HEK293 (cell line): ENCODE measurements at regions not wholly inside any gene's neighbourhood (a gene's known extent, or its start where the extent isn't known, plus 50 kb on each side); places are given as distances from the start of the nearest gene placed in this dataset.

Experiments used
- CTCF ChIA-PET: fragments of 350-600 bp; formaldehyde crosslinking; extraction: SDS; loops from one replicate; lab custom pipeline; 2021; ENCODE audit warnings: antibody characterized with exemption; lab: Yijun Ruan, JAX
- POLR2A ChIA-PET: fragments of 300-600 bp; formaldehyde crosslinking; extraction: SDS; loops from one replicate; lab custom pipeline; 2020; ENCODE audit warnings: antibody characterized with exemption, inconsistent platforms; lab: Yijun Ruan, JAX
- H3K27ac ChIP-seq: fragments of 200-500 bp; sonication (Bioruptor generic); 2 replicates; pipeline ENCODE4 v1.5.1; 2014; ENCODE audit warnings: low read depth, low read length, control low read depth, inconsistent platforms; ENCODE audit errors: extremely low read depth
- H3K36me3 ChIP-seq, 2 experiments: fragments of 200-500 bp in 1 of 2; sonication (Bioruptor generic) in 1 of 2; 1 replicate in 1 of 2; 2 replicates in 1 of 2; pipeline ENCODE4 v1.5.1; 2014 to 2017; ENCODE audit warnings: inconsistent platforms in 2 of 2, low read length in 2 of 2; ENCODE audit not compliant: control insufficient read depth in 2 of 2, insufficient read depth in 1 of 2
- H3K4me1 ChIP-seq: fragments of 200-500 bp; sonication (Bioruptor generic); 2 replicates; pipeline ENCODE4 v1.5.1; 2014; ENCODE audit warnings: mild to moderate bottlenecking, low read length, inconsistent platforms; ENCODE audit not compliant: control insufficient read depth, insufficient read depth
- H3K4me3 ChIP-seq: 2 replicates; pipeline ENCODE4 v1.5.1; 2011; ENCODE audit warnings: low read depth, mild to moderate bottlenecking, control low read depth, low read length, moderate library complexity
- H3K9me3 ChIP-seq: fragments of 200-500 bp; sonication (Bioruptor generic); 2 replicates; pipeline ENCODE4 v1.5.1; 2014; ENCODE audit warnings: low read depth, low read length, inconsistent platforms; ENCODE audit not compliant: control insufficient read depth, insufficient read depth
- GLI2 ChIP-seq: fragments of 450-650 bp; formaldehyde crosslinking; IDR thresholded peaks from 2 replicates; pipeline ENCODE4; 2017; ENCODE audit warnings: missing biosample characterization, missing genetic modification characterization, low read depth, borderline replicate concordance
- GLI4 ChIP-seq: fragments of 450-650 bp; formaldehyde crosslinking; IDR thresholded peaks from 2 replicates; pipeline ENCODE4 v1.5.1; 2016; ENCODE audit warnings: missing biosample characterization, missing genetic modification characterization
- GLIS1 ChIP-seq: fragments of 450-650 bp; formaldehyde crosslinking; IDR thresholded peaks from 2 replicates; pipeline ENCODE4 v1.5.1; 2016; ENCODE audit warnings: missing biosample characterization, missing genetic modification characterization
- HOXA7 ChIP-seq: sonication (generic); formaldehyde crosslinking; IDR thresholded peaks from 2 replicates; pipeline ENCODE4 v1.8.1; 2022; ENCODE audit warnings: missing genetic modification reagents, borderline replicate concordance
- IKZF3 ChIP-seq: fragments of 450-650 bp; IDR thresholded peaks from 2 replicates; pipeline ENCODE4 v1.5.0; 2018; ENCODE audit warnings: missing biosample characterization, mild to moderate bottlenecking, missing genetic modification characterization, moderate library complexity
- MYNN ChIP-seq: fragments of 450-650 bp; formaldehyde crosslinking; IDR thresholded peaks from 2 replicates; pipeline ENCODE4 v1.5.1; 2016; ENCODE audit warnings: missing biosample characterization, missing genetic modification characterization, borderline replicate concordance
- OVOL3 ChIP-seq: fragments of 450-650 bp; formaldehyde crosslinking; IDR thresholded peaks from 2 replicates; pipeline ENCODE4 v1.5.1; 2016; ENCODE audit warnings: missing biosample characterization, missing genetic modification characterization
- SCRT2 ChIP-seq: fragments of 450-650 bp; formaldehyde crosslinking; IDR thresholded peaks from 2 replicates; pipeline ENCODE4 v1.5.1; 2016; ENCODE audit warnings: missing biosample characterization, missing genetic modification characterization
- ZBTB21 ChIP-seq: fragments of 450-650 bp; formaldehyde crosslinking; IDR thresholded peaks from 2 replicates; pipeline ENCODE4 v1.5.1; 2017; ENCODE audit warnings: missing biosample characterization, missing genetic modification characterization
- ZFHX2 ChIP-seq: fragments of 450-650 bp; formaldehyde crosslinking; conservative IDR thresholded peaks from 2 replicates; pipeline ENCODE4 v1.5.1; 2016; ENCODE audit warnings: missing biosample characterization, missing genetic modification characterization
- ZNF140 ChIP-seq: fragments of 450-650 bp; formaldehyde crosslinking; IDR thresholded peaks from 2 replicates; pipeline ENCODE4 v1.5.1; 2016; ENCODE audit warnings: missing biosample characterization, missing genetic modification characterization
- ZNF148 ChIP-seq: fragments of 450-650 bp; formaldehyde crosslinking; IDR thresholded peaks from 2 replicates; pipeline ENCODE4 v1.5.0; 2017; ENCODE audit warnings: missing biosample characterization, missing genetic modification characterization, borderline replicate concordance
- ZNF174 ChIP-seq: fragments of 450-650 bp; formaldehyde crosslinking; IDR thresholded peaks from 2 replicates; pipeline ENCODE4 v1.5.0; 2017; ENCODE audit warnings: missing biosample characterization, mild to moderate bottlenecking, missing genetic modification characterization
- ZNF175 ChIP-seq: fragments of 450-650 bp; formaldehyde crosslinking; IDR thresholded peaks from 2 replicates; pipeline ENCODE4 v1.5.1; 2016; ENCODE audit warnings: missing biosample characterization, missing genetic modification characterization
- ZNF211 ChIP-seq: fragments of 450-650 bp; formaldehyde crosslinking; IDR thresholded peaks from 2 replicates; pipeline ENCODE4 v1.5.1; 2016; ENCODE audit warnings: low read depth, missing biosample characterization, missing genetic modification characterization
- ZNF214 ChIP-seq: fragments of 450-650 bp; formaldehyde crosslinking; IDR thresholded peaks from 2 replicates; pipeline ENCODE4 v1.5.1; 2017; ENCODE audit warnings: missing biosample characterization, mild to moderate bottlenecking, missing genetic modification characterization, borderline replicate concordance
- ZNF280C ChIP-seq: fragments of 450-650 bp; formaldehyde crosslinking; IDR thresholded peaks from 2 replicates; pipeline ENCODE4 v1.5.1; 2016; ENCODE audit warnings: missing biosample characterization, missing genetic modification characterization
- ZNF350 ChIP-seq: fragments of 450-650 bp; formaldehyde crosslinking; IDR thresholded peaks from 2 replicates; pipeline ENCODE4 v1.5.0; 2017; ENCODE audit warnings: missing biosample characterization, mild to moderate bottlenecking, missing genetic modification characterization
- ZNF362 ChIP-seq: fragments of 450-650 bp; formaldehyde crosslinking; IDR thresholded peaks from 2 replicates; pipeline ENCODE4 v1.5.1; 2016; ENCODE audit warnings: missing biosample characterization, missing genetic modification characterization
- ZNF416 ChIP-seq: fragments of 450-650 bp; formaldehyde crosslinking; IDR thresholded peaks from 2 replicates; pipeline ENCODE4 v1.5.1; 2016; ENCODE audit warnings: missing biosample characterization, missing genetic modification characterization
- ZNF530 ChIP-seq: fragments of 450-650 bp; formaldehyde crosslinking; IDR thresholded peaks from 2 replicates; pipeline ENCODE4 v1.5.1; 2016; ENCODE audit warnings: low read depth, missing biosample characterization, missing genetic modification characterization
- ZNF558 ChIP-seq: fragments of 450-650 bp; formaldehyde crosslinking; IDR thresholded peaks from 2 replicates; pipeline ENCODE4 v1.5.1; 2016; ENCODE audit warnings: missing biosample characterization, missing genetic modification characterization
- ZNF580 ChIP-seq: fragments of 450-650 bp; formaldehyde crosslinking; IDR thresholded peaks from 2 replicates; pipeline ENCODE4 v1.5.1; 2016; ENCODE audit warnings: missing biosample characterization, missing genetic modification characterization
- ZNF629 ChIP-seq: fragments of 450-650 bp; formaldehyde crosslinking; IDR thresholded peaks from 2 replicates; pipeline ENCODE4 v1.5.1; 2017; ENCODE audit warnings: missing biosample characterization, missing genetic modification characterization
- ZNF658 ChIP-seq: fragments of 450-650 bp; formaldehyde crosslinking; IDR thresholded peaks from 2 replicates; pipeline ENCODE4; 2016; ENCODE audit warnings: missing biosample characterization, missing genetic modification characterization
- ZNF704 ChIP-seq: fragments of 450-650 bp; formaldehyde crosslinking; IDR thresholded peaks from 2 replicates; pipeline ENCODE4 v1.5.1; 2016; ENCODE audit warnings: missing biosample characterization, missing genetic modification characterization
- ZNF837 ChIP-seq: fragments of 450-650 bp; formaldehyde crosslinking; IDR thresholded peaks from 2 replicates; pipeline ENCODE4 v1.5.1; 2016; ENCODE audit warnings: missing biosample characterization, missing genetic modification characterization
- ZSCAN16 ChIP-seq: fragments of 450-650 bp; formaldehyde crosslinking; IDR thresholded peaks from 2 replicates; pipeline ENCODE4 v1.5.1; 2016; ENCODE audit warnings: missing biosample characterization, missing genetic modification characterization

- TF ChIP-seq ZNF558 (tag by site-specific recombination) (no peak), ZSCAN16 (tag by site-specific recombination) (no peak), ZNF416 (tag by site-specific recombination) (no peak), IKZF3 (no peak), ZNF629 (tag by site-specific recombination) (no peak), SCRT2 (no peak)
- TF ChIP-seq, all 188 proteins: peak for 0
These were observed 248.4 kb downstream of the SIPA1L2 start (continued) for GRCh38 chr1:232381394-232382100.

GRCh38 chr1:232380596-232380995 lies 249.3 kb downstream of the SIPA1L2 start:
- CTCF ChIA-PET = no interaction called here
- Histone ChIP-seq H3K4me3 (no peak overlapping the region), H3K36me3 (no peaks in the 10 kb centered on the region)
- TF ChIP-seq MYNN (tag by site-specific recombination) = no peak
- TF ChIP-seq GLI2 = no peak
- TF ChIP-seq ZNF416 (tag by site-specific recombination) = no peak
- TF ChIP-seq ZNF580 (tag by site-specific recombination) = no peak
- no peak for TF ChIP-seq ZNF140 (tag by site-specific recombination)
- no peak for TF ChIP-seq ZNF148
- TF ChIP-seq ZNF214 (tag by site-specific recombination) = no peak
- TF ChIP-seq HOXA7 (CRISPR knock-in tag) = no peak
- TF ChIP-seq ZNF530 (tag by site-specific recombination) = no peak
- TF ChIP-seq OVOL3 (tag by site-specific recombination) = no peak
- no peak for TF ChIP-seq ZNF704 (tag by site-specific recombination)
- TF ChIP-seq ZFHX2 (tag by site-specific recombination) = no peak
- no peak for TF ChIP-seq ZBTB21 (tag by site-specific recombination)
- no peak for TF ChIP-seq ZNF174 (tag by site-specific recombination)
- TF ChIP-seq ZNF658 (tag by site-specific recombination) = no peak
- no peak for TF ChIP-seq GLI4
- TF ChIP-seq, all 188 proteins: peak for 0
- no peak overlapping the region for H3K27ac ChIP-seq
- 0 out of 2 replicates have a peak, but pooled peaks cover 3% of the 10 kb centered on the region for H3K4me1 ChIP-seq
- no peaks in the 10 kb centered on the region for H3K9me3 ChIP-seq
- POLR2A ChIA-PET = no interaction called here

- Histone ChIP-seq H3K36me3 (no peaks in the 10 kb centered on the region), H3K9me3 (no peaks in the 10 kb centered on the region), H3K27ac (no peak overlapping the region), H3K4me3 (no peak overlapping the region), H3K4me1 (0 out of 2 replicates have a peak, but pooled peaks cover 3% of the 10 kb centered on the region)
- CTCF ChIA-PET = no interaction called here
- POLR2A ChIA-PET = no interaction called here
- no peak for TF ChIP-seq ZNF175
- TF ChIP-seq ZNF362 (tag by site-specific recombination) = no peak
- TF ChIP-seq ZNF211 (tag by site-specific recombination) = no peak
- no peak for TF ChIP-seq ZNF280C (tag by site-specific recombination)
- TF ChIP-seq GLIS1 (tag by site-specific recombination) = no peak
- TF ChIP-seq ZNF580 (tag by site-specific recombination) = no peak
- no peak for TF ChIP-seq ZNF837 (tag by site-specific recombination)
- TF ChIP-seq ZNF350 (tag by site-specific recombination) = no peak
These were observed 249.8 kb downstream of the SIPA1L2 start for GRCh38 chr1:232380131-232380530.
